Thymus (tissue), 11 donors: ENCODE measurements at regions not wholly inside any gene's neighbourhood (a gene's known extent, or its start where the extent isn't known, plus 50 kb on each side); places are given as distances from the start of the nearest gene placed in this dataset.

ENCODE experiments used
- DNase-seq, 9 donors: peaks; one replicate each; pipeline ENCODE4 v3.0.0-alpha.2; 2013; ENCODE audit warnings: low spot score in 9 of 9, low read depth in 6 of 9, missing footprints in 1 of 9
- H3K27ac ChIP-seq, 2 donors: one replicate each; pipeline ENCODE4 v1.5.1; 2013; ENCODE audit warnings: control low read depth in 1 of 2, low read depth in 1 of 2, low read length in 1 of 2, mild to moderate bottlenecking in 1 of 2, moderate library complexity in 1 of 2
- H3K27me3 ChIP-seq, 2 donors: one replicate each; pipeline ENCODE4 v1.5.1; 2013; ENCODE audit warnings: low read length in 1 of 2; ENCODE audit not compliant: control insufficient read depth in 2 of 2, insufficient read depth in 1 of 2
- H3K36me3 ChIP-seq, 2 donors: one replicate each; pipeline ENCODE4 v1.5.1; 2013; ENCODE audit warnings: low read length in 1 of 2, mild to moderate bottlenecking in 1 of 2, moderate library complexity in 1 of 2; ENCODE audit not compliant: control insufficient read depth in 2 of 2, insufficient read depth in 2 of 2
- H3K4me1 ChIP-seq, 2 donors: one replicate each; pipeline ENCODE4 v1.5.1; 2013; ENCODE audit warnings: low read length in 2 of 2; ENCODE audit not compliant: control insufficient read depth in 2 of 2, insufficient read depth in 2 of 2
- H3K4me3 ChIP-seq, 2 donors: one replicate each; pipeline ENCODE4 v1.5.1; 2013; ENCODE audit warnings: low read length in 2 of 2, control low read depth in 1 of 2, mild to moderate bottlenecking in 1 of 2
- H3K9me3 ChIP-seq, 2 donors: one replicate each; pipeline ENCODE4 v1.5.1; 2013; ENCODE audit warnings: low read length in 1 of 2, mild to moderate bottlenecking in 1 of 2; ENCODE audit not compliant: control insufficient read depth in 2 of 2, insufficient read depth in 1 of 2
- WGBS: extraction: QIAGEN DNeasy Blood & Tissue Kit; methylation state at CpG from one replicate; pipeline ENCODE4 v1.1.7; 2013; 5-methylcytosine and 5-hydroxymethylcytosine counted together
- donor health status: healthy.

DNA sequence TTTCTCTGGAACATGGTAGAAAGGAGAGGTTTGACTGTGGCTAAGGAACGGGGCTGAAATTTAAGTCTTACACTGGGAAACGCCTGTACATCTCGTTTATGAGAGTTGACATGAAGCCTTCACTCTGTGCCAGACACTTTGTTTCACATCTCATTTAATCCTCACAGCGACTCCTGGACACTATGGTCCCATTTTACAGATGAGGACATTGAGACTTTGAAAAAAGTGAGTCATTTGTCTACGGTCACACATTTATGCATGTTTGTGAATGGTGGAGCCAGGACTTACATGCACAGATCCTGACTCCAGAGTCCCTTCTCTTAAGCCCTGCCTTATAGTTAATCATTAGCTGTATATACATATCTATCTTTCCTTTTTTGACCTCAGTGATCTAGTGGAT lies 318.4 kb upstream of the EEF2KMT start:
- Histone ChIP-seq H3K27ac (no peak overlapping the region), H3K36me3 (no peaks in the 10 kb centered on the region), H3K27me3 (no peaks in the 10 kb centered on the region), H3K9me3 (no peaks in the 10 kb centered on the region), H3K4me3 (no peak overlapping the region), H3K4me1 (no peaks in the 10 kb centered on the region)
- no peak for DNase-seq
- WGBS, result 67% methylated on average over 5 of the region's 5 CpGs

- Histone ChIP-seq H3K27ac (no peak overlapping the region), H3K27me3 (no peaks in the 10 kb centered on the region), H3K4me3 (no peak overlapping the region), H3K36me3 (no peaks in the 10 kb centered on the region), H3K9me3 (no peaks in the 10 kb centered on the region), H3K4me1 (no peaks in the 10 kb centered on the region)
- WGBS, result 39% methylated on average over 7 of the region's 7 CpGs
- no peak for DNase-seq
Observed at GRCh38 chr16:5415123-5415522, 317.5 kb upstream of the EEF2KMT start.

DNA sequence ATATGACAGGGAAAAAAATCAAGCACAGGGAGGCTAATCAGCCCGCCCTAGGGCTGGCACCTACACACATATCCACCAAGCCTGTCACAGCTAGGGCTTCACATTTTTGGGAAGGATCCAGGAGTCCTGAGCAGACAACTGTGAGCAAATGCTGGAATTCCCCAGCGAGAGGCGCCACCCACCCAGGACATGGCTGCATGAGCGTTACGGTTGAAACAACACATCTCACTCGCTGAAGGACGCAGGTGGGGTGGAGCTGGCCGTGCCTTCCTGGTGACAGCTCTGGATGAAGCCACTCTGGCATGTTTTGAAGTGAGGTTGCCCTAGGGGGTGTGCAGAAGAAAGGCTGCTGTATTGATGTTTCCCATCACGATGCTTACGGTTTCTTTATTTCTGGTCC lies 315.1 kb upstream of the EEF2KMT start:
- Histone ChIP-seq H3K27me3 (no peaks in the 10 kb centered on the region), H3K4me1 (no peaks in the 10 kb centered on the region), H3K9me3 (no peaks in the 10 kb centered on the region), H3K4me3 (no peak overlapping the region), H3K36me3 (no peaks in the 10 kb centered on the region), H3K27ac (no peak overlapping the region)
- WGBS, result 38% methylated on average over 10 of the region's 10 CpGs
- DNase-seq, result peak in 2 of 9 donors; percentile 3 to 26

DNA sequence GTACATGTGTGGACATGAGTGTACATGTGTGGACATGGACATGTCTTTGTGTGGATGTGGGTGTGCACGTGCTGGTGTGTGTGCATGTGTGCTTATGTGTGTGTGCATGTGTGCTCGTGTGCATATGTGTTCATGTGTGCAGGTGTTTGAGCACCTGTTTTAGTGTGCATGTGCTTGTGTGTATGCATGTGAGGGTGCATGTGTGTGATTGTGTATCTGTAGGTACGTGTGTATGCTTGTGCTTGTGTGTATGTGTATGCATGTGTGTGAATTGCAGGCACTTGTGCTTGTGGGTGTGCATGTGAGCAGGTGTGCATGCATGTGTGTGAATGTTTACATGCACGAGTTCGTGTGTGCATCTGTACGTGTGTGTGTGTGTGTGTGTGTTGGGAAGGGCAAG lies 300.6 kb upstream of the EEF2KMT start:
- Histone ChIP-seq H3K4me3 (no peak overlapping the region), H3K36me3 (no peaks in the 10 kb centered on the region), H3K9me3 (no peaks in the 10 kb centered on the region), H3K27me3 (no peaks in the 10 kb centered on the region), H3K4me1 (no peaks in the 10 kb centered on the region), H3K27ac (no peak overlapping the region)
- no peak for DNase-seq
- WGBS, result 94% methylated on average over 6 of the region's 6 CpGs

DNA sequence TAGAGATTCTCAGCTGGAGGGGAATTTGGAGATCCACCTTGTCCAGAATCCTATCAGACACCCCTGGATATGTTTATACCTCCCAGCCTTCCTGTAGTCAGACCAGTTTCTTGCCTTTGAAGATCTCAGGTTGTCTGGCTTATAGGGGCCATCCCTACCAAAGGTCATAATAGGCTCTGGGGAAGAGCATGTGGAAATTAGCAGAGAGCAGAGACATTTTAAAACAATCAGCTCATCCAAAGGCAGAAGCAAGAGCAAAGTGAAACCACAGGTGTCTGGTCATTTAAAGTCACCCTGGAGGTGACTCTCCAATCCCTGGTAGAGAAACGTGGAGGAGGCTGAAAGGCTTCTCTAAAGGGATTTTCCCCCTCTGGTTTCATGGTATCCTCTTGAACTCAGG lies 299.3 kb upstream of the EEF2KMT start:
- Histone ChIP-seq H3K9me3 (no peaks in the 10 kb centered on the region), H3K27ac (no peak overlapping the region), H3K27me3 (no peaks in the 10 kb centered on the region), H3K4me3 (no peak overlapping the region), H3K4me1 (no peaks in the 10 kb centered on the region), H3K36me3 (no peaks in the 10 kb centered on the region)
- DNase-seq, result no peak
- 60% methylated on average over 1 of the region's 1 CpG for WGBS

DNA sequence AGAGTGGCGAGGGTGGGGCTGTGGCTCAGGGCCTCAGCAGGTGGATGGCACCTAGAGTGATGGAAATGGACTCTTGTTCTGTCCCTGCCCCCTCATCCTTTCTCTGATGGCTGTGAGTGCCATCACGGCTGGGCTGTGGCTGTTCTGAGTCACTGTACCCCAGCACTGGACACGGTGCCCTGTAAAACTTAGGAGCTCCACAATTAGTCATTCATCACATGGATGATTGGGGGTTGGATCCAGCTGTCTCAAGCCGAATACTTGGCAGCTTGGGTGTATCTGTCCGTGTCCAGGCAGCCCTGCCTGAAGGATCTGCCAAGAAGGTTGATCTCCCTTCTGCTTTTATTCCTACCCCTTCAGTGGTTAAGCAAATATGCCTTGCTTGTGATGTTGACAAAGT lies 295.5 kb upstream of the EEF2KMT start:
- WGBS, result 65% methylated on average over 5 of the region's 5 CpGs
- Histone ChIP-seq H3K27ac (no peak overlapping the region), H3K4me3 (no peak overlapping the region), H3K4me1 (no peaks in the 10 kb centered on the region), H3K36me3 (no peaks in the 10 kb centered on the region), H3K9me3 (no peaks in the 10 kb centered on the region), H3K27me3 (no peaks in the 10 kb centered on the region)
- no peak for DNase-seq

DNA sequence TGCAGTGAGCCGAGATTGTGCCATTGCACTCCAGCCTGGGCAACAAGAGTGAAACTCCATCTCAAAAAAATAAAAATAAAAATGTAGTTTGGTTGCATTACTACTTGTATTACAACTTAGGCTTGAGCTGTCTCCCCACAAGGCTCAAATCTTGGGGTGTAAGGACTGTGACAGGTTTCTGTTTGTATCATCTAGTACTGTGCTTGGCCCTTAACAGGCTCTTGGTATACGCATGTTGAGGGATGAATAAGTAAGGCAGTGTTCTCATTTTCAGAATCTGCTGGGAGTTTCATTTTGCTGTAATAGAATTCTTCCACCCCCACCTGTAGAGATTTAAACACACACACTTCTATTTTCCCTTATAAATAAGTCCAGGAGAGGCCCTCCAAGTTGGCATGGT lies 289.4 kb upstream of the EEF2KMT start:
- Histone ChIP-seq H3K9me3 (no peaks in the 10 kb centered on the region), H3K4me3 (no peak overlapping the region), H3K27me3 (no peaks in the 10 kb centered on the region), H3K36me3 (no peaks in the 10 kb centered on the region), H3K4me1 (no peaks in the 10 kb centered on the region), H3K27ac (no peak overlapping the region)
- DNase-seq, result no peak
- 94% methylated on average over 2 of the region's 2 CpGs for WGBS

DNA sequence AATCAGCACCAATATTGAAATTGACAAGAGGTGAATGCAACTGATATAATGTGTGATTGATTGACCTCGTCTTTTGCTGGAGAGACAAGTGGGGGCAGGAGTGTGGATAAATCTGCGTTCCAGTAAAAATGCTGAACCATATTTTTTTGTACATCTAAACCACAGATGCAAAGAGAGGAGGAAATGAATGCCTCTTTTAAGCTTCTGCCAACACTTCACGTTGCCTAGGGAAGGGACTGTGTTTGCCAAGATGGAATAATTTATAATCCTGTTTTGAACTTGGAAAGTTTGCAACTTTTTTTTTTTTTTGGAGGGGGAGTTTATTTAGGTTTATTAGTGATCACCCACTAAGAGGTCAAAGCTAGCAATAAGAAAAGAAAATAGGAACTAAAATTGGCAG lies 288.2 kb upstream of the EEF2KMT start:
- Histone ChIP-seq H3K9me3 (no peaks in the 10 kb centered on the region), H3K27me3 (no peaks in the 10 kb centered on the region)
- WGBS, result 78% methylated on average over 3 of the region's 3 CpGs

DNA sequence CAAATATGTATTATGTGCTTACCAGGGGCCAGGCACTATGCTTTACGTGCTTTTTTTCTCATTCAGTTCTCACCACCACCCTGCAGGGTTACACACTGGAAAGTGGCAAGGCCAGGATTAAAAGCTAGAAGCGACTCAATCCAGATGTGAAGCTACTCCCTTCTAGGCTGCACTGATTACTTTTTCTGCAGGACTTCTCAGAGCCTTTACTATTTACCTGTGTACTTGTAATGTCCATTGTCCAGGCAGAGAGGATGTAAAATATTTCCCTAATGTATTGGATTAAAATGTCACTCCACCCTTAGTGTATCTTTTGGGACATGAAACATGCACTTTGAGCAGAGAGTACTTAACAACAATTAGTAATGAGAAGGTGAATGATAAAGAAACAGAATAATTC lies 287.5 kb upstream of the EEF2KMT start:
- H3K9me3 ChIP-seq, result no peaks in the 10 kb centered on the region
- WGBS, result 97% methylated on average over 2 of the region's 2 CpGs
- no peaks in the 10 kb centered on the region for H3K36me3 ChIP-seq
- H3K4me1 ChIP-seq, result no peaks in the 10 kb centered on the region
- H3K27me3 ChIP-seq, result no peaks in the 10 kb centered on the region
- H3K4me3 ChIP-seq, result no peak overlapping the region
- DNase-seq, result no peak
- no peak overlapping the region for H3K27ac ChIP-seq

More for the DNA sequence above, 288.2 kb upstream of the EEF2KMT start:
- DNase-seq, result no peak
- Histone ChIP-seq H3K36me3 (no peaks in the 10 kb centered on the region), H3K4me1 (no peaks in the 10 kb centered on the region), H3K4me3 (no peak overlapping the region), H3K27ac (no peak overlapping the region)

- 82% methylated on average over 2 of the region's 2 CpGs for WGBS
- DNase-seq, result no peak
- Histone ChIP-seq H3K9me3 (no peaks in the 10 kb centered on the region), H3K4me3 (no peak overlapping the region), H3K27me3 (no peaks in the 10 kb centered on the region), H3K27ac (no peak overlapping the region), H3K4me1 (no peaks in the 10 kb centered on the region), H3K36me3 (no peaks in the 10 kb centered on the region)
Observed at GRCh38 chr16:5383737-5384136, 286.1 kb upstream of the EEF2KMT start.
